ENCODE measurements at regions not wholly inside any gene's neighbourhood (a gene's known extent, or its start where the extent isn't known, plus 50 kb on each side); places are given as distances from the start of the nearest gene placed in this dataset.

GRCh38 chr7:22586786-22587140 lies 86.8 kb upstream of the STEAP1B start:
- no peak for DNase-seq (ENCODE audit: low spot score)

GRCh38 chr7:22586101-22586785 lies 86.3 kb upstream of the STEAP1B start:
- no peak for DNase-seq (ENCODE audit: low spot score)

- DNase-seq (ENCODE audit: low spot score) = no peak
Observed at GRCh38 chr7:22584179-22584578, 84.2 kb upstream of the STEAP1B start.

GRCh38 chr7:22582863-22583622 lies 83.1 kb upstream of the STEAP1B start:
- DNase-seq (ENCODE audit: low spot score) = no peak

DNA sequence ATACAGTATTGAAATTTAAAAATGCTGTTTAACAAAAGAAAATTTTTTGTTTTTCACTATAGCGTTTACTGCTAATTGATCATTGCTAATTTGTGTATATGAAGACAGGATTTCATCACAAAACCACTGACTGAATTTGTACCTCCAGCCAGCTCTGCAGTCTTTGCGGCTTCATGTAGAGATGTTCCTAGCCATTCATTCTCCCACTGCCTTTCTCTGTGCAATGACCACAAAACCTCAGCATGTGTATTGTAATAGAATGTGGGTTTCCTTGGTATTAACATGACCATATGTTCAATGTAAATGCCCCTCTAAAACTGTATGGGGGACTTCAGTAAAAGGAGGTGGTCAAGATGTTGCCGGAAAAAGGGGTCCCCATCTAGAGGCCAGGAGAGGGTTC lies 81.1 kb upstream of the STEAP1B start:
- no peak for DNase-seq (ENCODE audit: low spot score)

DNA sequence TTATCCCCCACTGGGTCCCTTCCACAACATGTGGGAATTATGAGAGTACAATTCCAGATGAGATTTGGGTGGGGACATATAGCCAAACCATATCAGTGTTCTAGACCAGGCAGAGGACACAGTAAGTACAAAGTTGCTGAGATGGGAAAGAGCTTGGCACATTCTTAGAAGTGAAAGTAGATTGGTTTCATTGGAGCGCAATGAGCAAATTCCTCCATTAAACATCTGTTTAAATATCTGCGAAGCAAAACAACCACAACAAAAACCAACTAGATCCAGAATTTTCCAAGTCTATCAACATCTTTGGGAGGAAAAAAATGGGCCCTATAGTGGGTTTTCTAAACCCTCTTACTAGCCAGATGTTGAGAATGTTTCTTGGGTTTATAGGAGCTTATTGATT lies 80.0 kb upstream of the STEAP1B start:
- no peak for DNase-seq (ENCODE audit: low spot score)

DNA sequence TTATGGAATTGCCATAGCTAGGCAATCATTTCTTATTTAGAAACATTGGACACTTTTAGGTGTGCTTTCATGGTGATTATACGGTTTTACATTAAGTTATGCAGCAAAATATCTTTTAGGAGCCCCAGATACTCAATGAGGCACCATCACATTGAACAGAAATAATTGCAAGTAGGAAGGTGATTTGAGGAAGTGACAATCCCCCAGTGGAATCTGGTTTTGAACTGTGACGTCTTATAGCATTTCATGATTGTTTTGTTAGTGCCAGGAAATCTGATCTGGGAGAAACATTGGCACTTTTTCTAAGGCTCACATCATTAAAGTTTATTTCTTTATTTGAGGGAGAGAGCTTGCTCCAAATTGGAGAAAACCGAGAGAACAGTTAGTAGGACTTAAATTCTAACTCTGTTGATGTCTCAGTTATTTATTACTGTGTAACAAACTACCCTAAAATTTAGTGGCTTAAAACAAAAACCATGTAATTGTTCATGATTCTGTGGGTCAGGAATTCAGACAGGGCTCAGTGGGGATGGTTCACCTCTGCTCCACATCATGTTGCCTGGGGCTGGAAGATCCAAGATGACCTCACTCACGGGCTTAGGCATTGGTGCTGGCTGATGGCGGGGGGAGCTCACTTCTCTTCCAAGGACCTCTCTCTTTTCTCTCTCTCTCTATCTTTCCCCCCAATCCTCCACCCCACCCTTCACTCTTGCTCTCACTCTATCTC lies 78.2 kb upstream of the STEAP1B start:
- no peak for DNase-seq (ENCODE audit: low spot score)

DNA sequence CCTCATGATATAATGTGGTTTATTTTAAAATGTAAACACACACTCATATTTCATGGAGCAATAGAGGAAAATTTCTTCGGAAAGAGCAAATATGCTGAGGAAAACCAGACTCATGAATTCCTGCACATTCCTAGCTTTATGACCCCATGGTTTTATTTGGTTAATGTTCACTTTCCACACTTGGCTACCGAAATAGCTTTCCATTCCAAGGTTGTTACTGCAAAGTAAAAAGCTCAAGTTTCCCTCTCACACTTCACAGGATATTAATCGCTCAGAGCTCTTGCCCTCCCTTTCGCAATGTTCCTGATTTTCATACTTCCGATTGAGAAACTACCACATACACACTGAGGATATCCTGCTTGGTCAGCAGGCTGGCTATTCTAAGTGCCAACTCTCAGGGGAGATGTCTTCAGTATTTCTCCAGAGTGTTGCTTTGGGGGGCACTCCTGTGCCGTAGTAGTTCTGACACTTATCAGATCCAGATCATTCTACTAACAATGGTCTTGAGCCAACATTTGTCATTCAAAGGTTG lies 77.5 kb upstream of the STEAP1B start:
- DNase-seq (ENCODE audit: low spot score) = no peak

DNA sequence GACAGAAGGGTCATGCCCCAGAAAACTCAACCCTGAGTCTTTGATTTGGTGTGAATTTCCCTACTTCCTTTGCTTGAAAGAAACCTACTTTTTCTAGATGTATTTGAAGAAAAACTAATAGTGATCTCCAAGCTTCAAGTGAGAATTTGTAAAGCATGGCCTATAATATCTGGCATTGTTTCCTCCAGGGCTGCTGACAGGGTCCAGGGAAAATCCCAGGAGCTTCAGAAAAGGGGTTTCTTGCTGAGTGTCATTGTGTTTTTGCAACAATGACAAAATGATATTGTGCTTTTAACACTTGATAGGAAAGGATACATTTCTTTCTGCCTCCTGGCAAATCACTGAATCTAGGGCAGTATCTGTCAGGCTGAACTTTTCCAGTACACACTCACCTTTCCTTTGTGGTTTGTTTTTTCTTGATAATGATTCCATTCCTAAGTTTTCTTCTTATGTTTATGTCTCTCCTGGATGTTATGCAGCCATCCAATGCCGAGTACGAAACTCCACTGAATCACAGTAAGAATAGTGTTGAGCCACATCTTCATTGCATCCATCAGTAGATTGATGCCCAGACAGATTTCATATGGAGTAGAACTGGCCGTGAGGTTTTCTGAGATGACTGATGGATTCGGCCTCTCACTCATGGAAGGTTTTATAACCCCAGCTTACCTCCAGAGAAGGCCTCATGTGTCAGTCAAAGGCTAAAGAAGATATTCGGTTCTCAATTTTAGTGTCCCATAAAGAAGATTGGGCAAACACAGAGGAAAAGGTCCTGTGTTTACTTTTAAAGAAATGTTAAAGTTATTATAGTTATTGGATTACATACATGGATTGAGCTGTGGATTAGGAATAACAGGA lies 76.9 kb upstream of the STEAP1B start:
- DNase-seq (ENCODE audit: low spot score) = no peak

DNA sequence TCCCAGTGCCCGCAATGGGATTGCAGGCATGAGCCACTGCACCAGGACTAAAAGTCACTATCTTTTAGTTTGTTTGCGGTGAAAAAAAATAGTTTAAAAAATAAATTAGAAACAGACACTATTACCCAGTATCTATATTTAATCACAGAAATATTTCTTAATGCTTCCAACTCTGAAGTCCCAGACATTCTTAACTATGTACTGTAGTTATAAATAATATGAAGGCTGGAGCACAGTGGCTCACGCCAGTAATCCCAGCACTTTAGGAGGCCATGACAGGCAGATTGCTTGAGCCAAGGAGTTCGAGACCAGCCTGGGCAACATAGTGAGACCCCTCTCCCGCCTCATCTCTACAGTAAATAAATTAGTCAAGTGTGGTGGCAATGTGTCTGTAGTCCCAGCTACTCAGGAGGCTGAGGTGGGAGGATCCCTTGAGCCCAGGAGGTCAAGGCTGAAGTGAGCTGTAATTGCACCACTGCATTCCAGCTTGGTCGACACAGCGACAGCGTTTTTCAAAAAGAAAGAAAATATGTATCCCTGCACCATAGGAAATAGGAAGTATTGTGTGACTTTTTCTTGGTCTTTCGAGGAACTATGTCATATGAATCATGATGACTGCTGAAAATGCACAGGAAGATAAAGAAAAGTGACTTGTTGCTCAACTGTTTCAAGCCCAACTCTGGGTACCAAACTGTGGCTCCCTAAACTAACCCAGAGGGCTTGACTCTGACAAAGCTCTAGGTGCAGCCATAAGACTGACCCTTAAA lies 74.9 kb upstream of the STEAP1B start:
- DNase-seq (ENCODE audit: low spot score) = no peak

- no peak for DNase-seq (ENCODE audit: low spot score)
Observed at GRCh38 chr7:22572937-22573336, 72.9 kb upstream of the STEAP1B start.

- DNase-seq (ENCODE audit: low spot score) = no peak
Observed at GRCh38 chr7:22572292-22572691, 72.3 kb upstream of the STEAP1B start.

GRCh38 chr7:22571766-22572165 lies 71.8 kb upstream of the STEAP1B start:
- DNase-seq (ENCODE audit: low spot score) = no peak

GRCh38 chr7:22569586-22570321 lies 69.8 kb upstream of the STEAP1B start:
- no peak for DNase-seq (ENCODE audit: low spot score)

GRCh38 chr7:22566592-22566991 lies 66.6 kb upstream of the STEAP1B start:
- no peak for DNase-seq (ENCODE audit: low spot score)

DNA sequence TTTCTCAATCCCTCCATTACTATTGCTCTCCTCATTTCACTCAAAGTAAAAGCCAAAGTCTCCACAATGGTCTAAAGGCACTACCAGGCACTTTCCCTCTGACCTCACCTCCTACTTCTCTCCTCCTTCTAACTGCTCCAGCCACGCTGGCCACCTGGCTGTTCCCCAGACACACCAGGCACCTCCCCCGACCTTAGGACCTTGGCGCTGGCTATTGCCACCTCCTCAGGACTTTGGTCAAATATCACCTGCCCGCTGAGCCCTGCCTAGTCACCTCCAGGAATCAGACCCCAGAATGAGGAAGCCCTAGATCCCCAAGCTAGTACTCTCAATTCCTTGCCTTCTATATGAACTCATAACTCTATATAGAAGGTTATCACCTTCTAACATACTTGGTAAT lies 66.2 kb upstream of the STEAP1B start:
- DNase-seq (ENCODE audit: low spot score) = no peak

- no peak for DNase-seq (ENCODE audit: low spot score)
Observed at GRCh38 chr7:22565315-22565811, 65.4 kb upstream of the STEAP1B start.

DNA sequence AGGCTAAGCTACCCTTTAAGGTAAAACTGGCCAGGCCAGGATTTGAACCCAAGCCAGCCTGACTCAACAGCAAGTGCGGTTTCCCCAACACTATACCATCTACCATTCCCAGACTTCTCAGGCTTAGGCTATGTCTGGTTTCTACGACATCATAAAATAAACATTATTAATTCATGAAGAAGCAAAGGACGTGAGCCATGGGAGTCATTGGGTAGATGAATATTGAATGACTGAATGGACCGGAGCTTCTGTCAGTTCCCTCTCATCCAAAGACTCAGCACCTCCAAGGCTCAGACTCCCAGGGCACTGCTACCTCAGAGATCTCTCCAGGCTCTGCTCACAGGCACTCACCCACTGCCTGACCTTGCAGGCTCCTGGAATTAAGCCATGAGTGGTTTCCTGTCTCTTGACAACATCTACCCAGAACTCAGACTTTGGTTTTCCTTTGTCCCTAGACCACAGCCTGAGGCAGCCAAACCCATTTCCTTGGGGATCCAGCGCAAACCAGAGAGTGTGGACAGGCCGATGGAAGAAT lies 64.6 kb upstream of the STEAP1B start:
- no peak for DNase-seq (ENCODE audit: low spot score)

- no peak for DNase-seq (ENCODE audit: low spot score)
Observed at GRCh38 chr7:22563621-22564241, 63.7 kb upstream of the STEAP1B start.

All from ecto neural progenitor cell (in vitro differentiated cells).